H1 (cell line): ENCODE measurements at regions not wholly inside any gene's neighbourhood (a gene's known extent, or its start where the extent isn't known, plus 50 kb on each side); places are given as distances from the start of the nearest gene placed in this dataset.

Source experiments
- CTCF ChIA-PET: fragments of 300-600 bp; sonication (Branson Sonifier 250); formaldehyde crosslinking; loops from one replicate; lab custom pipeline; 2021; ENCODE audit not compliant: partially characterized antibody; lab: Charles Lee
- POLR2A ChIA-PET: fragments of 300-600 bp; sonication (Branson Sonifier 250); formaldehyde crosslinking; loops from one replicate; lab custom pipeline; 2021; ENCODE audit warnings: inconsistent platforms; ENCODE audit not compliant: partially characterized antibody; lab: Charles Lee
- DNase-seq, 2 experiments: peaks; one replicate each; pipeline versions ENCODE4 v3.0.0 to v3.0.0-alpha.2; 2010 to 2022; ENCODE audit warnings: low spot score in 2 of 2, low read depth in 1 of 2, mixed read lengths in 1 of 2
- FAIRE-seq: peaks from 2 replicates; lab custom pipeline; 2011; peaks lifted over from hg19 to GRCh38; lab: Jason Lieb, UNC
- H2AFZ ChIP-seq: 2 replicates; pipeline ENCODE4 v1.8.1; 2012; ENCODE audit warnings: low read length, inconsistent platforms
- H2AK5ac ChIP-seq: 2 replicates; pipeline ENCODE4 v1.6.1; 2013; ENCODE audit warnings: low read depth, low read length
- H2BK120ac ChIP-seq: replicated peaks from 2 replicates; pipeline ENCODE3; 2013; ENCODE audit warnings: low read depth, low read length, inconsistent platforms
- H2BK12ac ChIP-seq: 2 replicates; pipeline ENCODE4 v1.6.1; 2013; ENCODE audit warnings: low read depth, low read length
- H2BK15ac ChIP-seq: 2 replicates; pipeline ENCODE4 v1.6.1; 2013; ENCODE audit warnings: low read length
- H2BK20ac ChIP-seq: 2 replicates; pipeline ENCODE4 v1.6.1; 2013; ENCODE audit warnings: low read length
- H2BK5ac ChIP-seq: 2 replicates; pipeline ENCODE4 v1.6.1; 2013; ENCODE audit warnings: low read depth, low read length
- H3K14ac ChIP-seq: 2 replicates; pipeline ENCODE4 v1.6.1; 2013; ENCODE audit warnings: inconsistent platforms; ENCODE audit not compliant: insufficient read length
- H3K18ac ChIP-seq: 2 replicates; pipeline ENCODE4 v1.6.1; 2013; ENCODE audit warnings: low read length; ENCODE audit errors: extremely low read depth
- H3K23ac ChIP-seq: 2 replicates; pipeline ENCODE4 v1.6.1; 2013; ENCODE audit warnings: inconsistent platforms; ENCODE audit not compliant: insufficient read length
- H3K23me2 ChIP-seq: 2 replicates; pipeline ENCODE4 v1.6.1; 2013; ENCODE audit warnings: low read depth, low read length
- H3K27ac ChIP-seq: 2 replicates; pipeline ENCODE4 v1.6.1; 2011; ENCODE audit warnings: low read depth, low read length, inconsistent platforms
- H3K27me3 ChIP-seq, 4 experiments: replicated peaks in 1 of 4; 1 replicate in 1 of 4; 2 replicates in 3 of 4; pipeline versions ENCODE4 v1.6.1 to v1.8.1; 2011 to 2013; ENCODE audit warnings: low read length in 3 of 4, mild to moderate bottlenecking in 3 of 4, inconsistent platforms in 2 of 4, mixed read lengths in 2 of 4, moderate library complexity in 1 of 4; ENCODE audit not compliant: control insufficient read depth in 3 of 4, insufficient read depth in 3 of 4; ENCODE audit errors: extremely low read depth in 1 of 4
- H3K36me3 ChIP-seq, 4 experiments: 2 replicates each; pipeline versions ENCODE4 v1.6.1 to v1.8.1; 2011 to 2013; ENCODE audit warnings: mild to moderate bottlenecking in 4 of 4, low read length in 3 of 4, moderate library complexity in 2 of 4, control low read depth in 1 of 4, inconsistent platforms in 1 of 4; ENCODE audit not compliant: insufficient read depth in 4 of 4, control insufficient read depth in 2 of 4
- H3K4ac ChIP-seq: replicated peaks from 2 replicates; pipeline ENCODE3; 2013; ENCODE audit warnings: low read length, low read depth, mixed read lengths, inconsistent platforms; ENCODE audit not compliant: insufficient read length
- H3K4me1 ChIP-seq, 4 experiments: replicated peaks in 1 of 4; 1 replicate in 1 of 4; 2 replicates in 3 of 4; pipeline versions ENCODE4 v1.6.1 to v1.8.1; 2011 to 2013; ENCODE audit warnings: low read length in 3 of 4, inconsistent platforms in 2 of 4, mixed read lengths in 1 of 4; ENCODE audit not compliant: insufficient read depth in 4 of 4, control insufficient read depth in 3 of 4
- H3K4me2 ChIP-seq, 2 experiments: 2 replicates each; pipeline versions ENCODE4 v1.6.1 to v1.8.1; 2011 to 2013; ENCODE audit warnings: low read depth in 2 of 2, low read length in 2 of 2, control low read depth in 1 of 2, inconsistent platforms in 1 of 2, mild to moderate bottlenecking in 1 of 2; ENCODE audit not compliant: insufficient read depth in 1 of 2
- H3K4me3 ChIP-seq, 4 experiments: fragments of 200-600, 300-600 bp in 1 of 4; sonication (generic), shearing (Covaris generic), sonication (Bioruptor Twin) in 1 of 4; 2 replicates each; pipeline versions ENCODE4 v1.5.1 to v1.8.1; 2011 to 2016; ENCODE audit warnings: low read length in 4 of 4, low read depth in 3 of 4, control low read depth in 2 of 4, inconsistent platforms in 2 of 4, mild to moderate bottlenecking in 2 of 4, mixed read lengths in 1 of 4, moderate library complexity in 1 of 4; ENCODE audit not compliant: insufficient read depth in 2 of 4; ENCODE audit errors: extremely low read depth in 1 of 4
- H3K56ac ChIP-seq: replicated peaks from 2 replicates; pipeline ENCODE3; 2013; ENCODE audit warnings: low read depth, mild to moderate bottlenecking, mixed read lengths, low read length, inconsistent platforms; ENCODE audit not compliant: insufficient read length
- H3K79me1 ChIP-seq: 2 replicates; pipeline ENCODE4 v1.6.1; 2013; ENCODE audit warnings: low read depth, low read length, control low read depth
- H3K79me2 ChIP-seq, 2 experiments: 2 replicates each; pipeline versions ENCODE4 v1.6.1 to v1.8.1; 2012 to 2013; ENCODE audit warnings: low read length in 2 of 2, mild to moderate bottlenecking in 2 of 2, inconsistent platforms in 1 of 2; ENCODE audit not compliant: insufficient read depth in 2 of 2, control insufficient read depth in 1 of 2
- H3K9ac ChIP-seq, 4 experiments: replicated peaks in 1 of 4; 1 replicate in 1 of 4; 2 replicates in 3 of 4; pipeline versions ENCODE4 v1.6.1 to v1.8.1; 2011 to 2013; ENCODE audit warnings: low read depth in 3 of 4, low read length in 3 of 4, control low read depth in 2 of 4, mild to moderate bottlenecking in 2 of 4, moderate library complexity in 2 of 4, inconsistent platforms in 1 of 4; ENCODE audit errors: extremely low read depth in 1 of 4
- H3K9me3 ChIP-seq, 2 experiments: 2 replicates each; pipeline versions ENCODE4 v1.6.1 to v1.8.1; 2012 to 2013; ENCODE audit warnings: mild to moderate bottlenecking in 2 of 2, moderate library complexity in 2 of 2, control low read depth in 1 of 2, inconsistent platforms in 1 of 2, low read depth in 1 of 2, low read length in 1 of 2, mixed read lengths in 1 of 2; ENCODE audit not compliant: insufficient read depth in 2 of 2
- H4K20me1 ChIP-seq, 2 experiments: replicated peaks in 1 of 2; 2 replicates each; pipeline versions ENCODE3 to v1.8.1; 2011 to 2013; ENCODE audit warnings: inconsistent platforms in 2 of 2, low read length in 2 of 2, mild to moderate bottlenecking in 1 of 2; ENCODE audit not compliant: insufficient read depth in 2 of 2, control insufficient read depth in 1 of 2
- H4K5ac ChIP-seq: 2 replicates; pipeline ENCODE4 v1.6.1; 2013; ENCODE audit warnings: low read length, low read depth, mixed read lengths, inconsistent platforms; ENCODE audit not compliant: insufficient read length
- H4K8ac ChIP-seq: 2 replicates; pipeline ENCODE4 v1.8.0; 2013; ENCODE audit warnings: mild to moderate bottlenecking, moderate library complexity, low read length, inconsistent platforms; ENCODE audit not compliant: insufficient read depth; ENCODE audit errors: extremely low read depth
- H4K91ac ChIP-seq: replicated peaks from 2 replicates; pipeline ENCODE3; 2013; ENCODE audit warnings: low read length, mixed read lengths, inconsistent platforms; ENCODE audit not compliant: insufficient read length
- ATF2 ChIP-seq: IDR thresholded peaks from 2 replicates; pipeline ENCODE4 v1.6.1; 2012; ENCODE audit warnings: low read length, inconsistent platforms
- BCL11A ChIP-seq, 2 experiments: IDR thresholded peaks; one replicate each; pipeline ENCODE4 v1.6.1; 2011; ENCODE audit warnings: low read depth in 2 of 2, low read length in 2 of 2, mild to moderate bottlenecking in 2 of 2
- CHD1 ChIP-seq: IDR thresholded peaks from 2 replicates; pipeline ENCODE4 v1.6.1; 2012; ENCODE audit warnings: low read depth, low read length, improper control_type of control experiment
- EZH2 ChIP-seq: fragments of 200-600 bp; sonication (generic); IDR thresholded peaks from 2 replicates; pipeline ENCODE4 v1.7.1; 2012; ENCODE audit warnings: low read depth, mild to moderate bottlenecking, moderate library complexity, low read length, inconsistent platforms; ENCODE audit not compliant: severe bottlenecking
- HDAC6 ChIP-seq: IDR thresholded peaks from one replicate; pipeline ENCODE4 v1.7.1; 2012; ENCODE audit warnings: low read depth, mild to moderate bottlenecking, inconsistent platforms, low read length, moderate library complexity
- KDM4A ChIP-seq: IDR thresholded peaks from one replicate; pipeline ENCODE4 v1.7.1; 2012; ENCODE audit warnings: low read depth, mild to moderate bottlenecking, moderate library complexity, low read length, inconsistent platforms; ENCODE audit not compliant: severe bottlenecking
- NRF1 ChIP-seq: IDR thresholded peaks from 2 replicates; pipeline ENCODE4 v1.6.1; 2011; ENCODE audit warnings: mild to moderate bottlenecking, low read depth, low read length, improper control_type of control experiment
- POLR2A ChIP-seq, 2 experiments: IDR thresholded peaks; 1 replicate in 1 of 2; 2 replicates in 1 of 2; pipeline ENCODE4 v1.6.1; 2011; ENCODE audit warnings: low read depth in 2 of 2, low read length in 2 of 2, mild to moderate bottlenecking in 2 of 2; ENCODE audit errors: control extremely low read depth in 1 of 2
- SIN3A ChIP-seq, 2 experiments: IDR thresholded peaks in 1 of 2; conservative IDR thresholded peaks in 1 of 2; 2 replicates each; pipeline ENCODE4 v1.6.1; 2011 to 2012; ENCODE audit warnings: low read length in 2 of 2, improper control_type of control experiment in 1 of 2, low read depth in 1 of 2, mild to moderate bottlenecking in 1 of 2
- SUZ12 ChIP-seq: fragments of 200-600 bp; sonication (generic); IDR thresholded peaks from 2 replicates; pipeline ENCODE4 v1.6.1; 2012; ENCODE audit warnings: mild to moderate bottlenecking, inconsistent platforms, low read length, moderate library complexity, mixed read lengths
- USF2 ChIP-seq: IDR thresholded peaks from 2 replicates; pipeline ENCODE4 v1.6.1; 2011; ENCODE audit warnings: low read length, improper control_type of control experiment
- WGBS, 2 experiments: shearing (Covaris generic) in 1 of 2; methylation state at CpG; one replicate each; pipeline versions ENCODE4 v1.1.6 to v1.1.7; 2013 to 2015; ENCODE audit warnings: low lambda C conversion rate in 2 of 2, mixed read lengths in 2 of 2, inconsistent platforms in 1 of 2, low coverage in 1 of 2, missing lambda C conversion rate in 1 of 2; ENCODE audit not compliant: insufficient replicate concordance in 2 of 2, insufficient coverage in 1 of 2, insufficient read length in 1 of 2; ENCODE audit errors: extremely low coverage in 1 of 2, missing lambda C conversion rate in 1 of 2; 5-methylcytosine and 5-hydroxymethylcytosine counted together

- Histone ChIP-seq H3K23me2 (no peaks in the 10 kb centered on the region), H2BK5ac (no peak overlapping the region), H3K79me2 (no peaks in the 10 kb centered on the region), H3K27me3 (no peaks in the 10 kb centered on the region), H3K36me3 (no peaks in the 10 kb centered on the region), H3K56ac (no peak overlapping the region), H3K18ac (no peak overlapping the region), H3K14ac (no peak overlapping the region), H2BK12ac (no peak overlapping the region), H2BK120ac (no peak overlapping the region), H3K4ac (no peak overlapping the region), H3K27ac (no peak overlapping the region), H3K9me3 (no peaks in the 10 kb centered on the region), H4K5ac (no peak overlapping the region), H4K20me1 (no peaks in the 10 kb centered on the region), H3K79me1 (no peaks in the 10 kb centered on the region), H2BK20ac (no peak overlapping the region), H3K4me3 (no peak overlapping the region), H4K8ac (no peak overlapping the region), H4K91ac (no peak overlapping the region), H3K4me2 (no peak overlapping the region), H2AFZ (no peak overlapping the region), H3K4me1 (no peaks in the 10 kb centered on the region), H2BK15ac (no peak overlapping the region), H2AK5ac (no peak overlapping the region), H3K23ac (no peak overlapping the region), H3K9ac (no peak overlapping the region)
- FAIRE-seq (no peak), DNase-seq (no peak)
- TF ChIP-seq HDAC6 (no peak), CHD1 (no peak), POLR2A (IDR thresholded peaks at IDR 0.05; ENCODE audit: control extremely low read depth in 1 of 2, low read depth in 2 of 2, low read length in 2 of 2) (no peak), BCL11A (IDR thresholded peaks at IDR 0.05; ENCODE audit: low read depth in 2 of 2, low read length in 2 of 2) (no peak), SIN3A (conservative IDR thresholded peaks at IDR 0.05 in 1 of 2, IDR thresholded peaks at IDR 0.05 in 1 of 2; ENCODE audit: low read depth in 1 of 2, low read length in 2 of 2) (no peak), SUZ12 (no peak), EZH2 (no peak), ATF2 (no peak), KDM4A (no peak), NRF1 (no peak), USF2 (no peak)
- 89% methylated on average over 3 of the region's 3 CpGs; no CpG with 5 or more reads in 1 of the 2 experiments for WGBS, 2 experiments
- ChIA-PET POLR2A (no interaction called here), CTCF (no interaction called here)
Observed at GRCh38 chrX:20454117-20454516, 187.4 kb upstream of the RPS6KA3 start.
